ENCODE measurements at regions not wholly inside any gene's neighbourhood (a gene's known extent, or its start where the extent isn't known, plus 50 kb on each side); places are given as distances from the start of the nearest gene placed in this dataset.

DNA sequence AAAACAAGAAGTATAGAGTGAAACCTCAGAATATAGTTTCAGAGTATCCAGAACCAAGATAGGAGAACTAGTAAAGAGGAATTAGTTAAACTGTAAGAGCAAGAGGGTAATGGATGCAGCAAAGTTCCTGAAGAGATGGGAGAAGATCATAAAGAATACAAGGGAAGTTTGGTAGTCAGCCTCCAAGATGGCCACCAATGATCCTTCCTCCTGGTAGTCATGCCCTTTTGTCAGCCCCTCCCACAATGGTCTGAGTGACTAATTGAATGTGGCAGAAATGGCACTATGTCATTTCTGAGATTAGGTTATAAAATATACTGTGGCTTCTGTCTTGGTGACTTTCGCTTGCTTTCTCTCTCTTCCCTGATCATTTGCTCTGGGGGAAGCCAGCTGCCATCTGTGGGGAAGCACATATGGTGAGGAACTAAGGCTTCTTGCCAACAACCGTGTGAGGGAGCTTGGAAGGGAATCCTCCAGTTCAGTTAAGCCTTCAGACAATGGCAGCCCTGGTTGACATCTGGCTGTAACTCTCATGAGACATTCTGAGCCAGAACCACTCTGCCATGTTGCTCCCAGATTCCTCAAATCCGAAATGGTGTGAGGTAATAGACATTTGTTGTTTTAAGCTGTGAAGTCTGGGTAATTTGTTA is 55.3 kb upstream of the AMN1 start:
- Mint-ChIP-seq H3K36me3 (ENCODE audit: low read depth, unreplicated experiment) (no peaks in the 10 kb centered on the region), H3K9me3 (ENCODE audit: unreplicated experiment) (no peaks in the 10 kb centered on the region), H3K4me1 (ENCODE audit: unreplicated experiment) (no peaks in the 10 kb centered on the region), H3K27me3 (ENCODE audit: unreplicated experiment) (peaks cover 1% of the 10 kb centered on the region), H3K4me3 (ENCODE audit: unreplicated experiment) (no peak overlapping the region), H3K27ac (ENCODE audit: unreplicated experiment) (no peak overlapping the region)
- no peak for DNase-seq (ENCODE audit: low spot score)
- TF ChIP-seq, protein P1, sequence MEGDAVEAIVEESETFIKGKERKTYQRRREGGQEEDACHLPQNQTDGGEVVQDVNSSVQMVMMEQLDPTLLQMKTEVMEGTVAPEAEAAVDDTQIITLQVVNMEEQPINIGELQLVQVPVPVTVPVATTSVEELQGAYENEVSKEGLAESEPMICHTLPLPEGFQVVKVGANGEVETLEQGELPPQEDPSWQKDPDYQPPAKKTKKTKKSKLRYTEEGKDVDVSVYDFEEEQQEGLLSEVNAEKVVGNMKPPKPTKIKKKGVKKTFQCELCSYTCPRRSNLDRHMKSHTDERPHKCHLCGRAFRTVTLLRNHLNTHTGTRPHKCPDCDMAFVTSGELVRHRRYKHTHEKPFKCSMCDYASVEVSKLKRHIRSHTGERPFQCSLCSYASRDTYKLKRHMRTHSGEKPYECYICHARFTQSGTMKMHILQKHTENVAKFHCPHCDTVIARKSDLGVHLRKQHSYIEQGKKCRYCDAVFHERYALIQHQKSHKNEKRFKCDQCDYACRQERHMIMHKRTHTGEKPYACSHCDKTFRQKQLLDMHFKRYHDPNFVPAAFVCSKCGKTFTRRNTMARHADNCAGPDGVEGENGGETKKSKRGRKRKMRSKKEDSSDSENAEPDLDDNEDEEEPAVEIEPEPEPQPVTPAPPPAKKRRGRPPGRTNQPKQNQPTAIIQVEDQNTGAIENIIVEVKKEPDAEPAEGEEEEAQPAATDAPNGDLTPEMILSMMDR (IDR thresholded peaks at IDR 0.05; ENCODE audit: unreplicated experiment): no peak

DNA sequence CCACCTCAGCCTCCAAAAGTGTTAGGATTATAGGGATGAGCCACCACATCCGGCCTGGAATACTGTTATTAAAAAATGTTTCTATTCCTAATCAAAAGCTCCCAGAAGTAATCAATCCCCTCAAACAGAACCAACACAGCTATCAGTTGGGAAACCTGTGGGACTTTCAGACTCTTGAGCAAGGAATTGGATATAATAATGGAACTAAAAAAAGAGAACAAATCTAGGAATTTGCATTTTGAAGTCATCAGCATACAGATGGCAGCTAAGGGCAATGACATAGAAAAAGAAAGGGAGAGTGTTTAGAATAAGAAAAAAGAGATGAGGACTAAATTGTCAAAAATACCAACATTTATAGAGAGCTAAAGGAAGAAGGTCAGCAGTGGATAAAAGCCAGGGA is 54.7 kb upstream of the AMN1 start:
- TF ChIP-seq, protein P1 (IDR thresholded peaks at IDR 0.05; ENCODE audit: unreplicated experiment): no peak
- no peak for DNase-seq (ENCODE audit: low spot score)
- Mint-ChIP-seq H3K27me3 (ENCODE audit: unreplicated experiment) (peaks cover 2% of the 10 kb centered on the region), H3K36me3 (ENCODE audit: low read depth, unreplicated experiment) (no peaks in the 10 kb centered on the region), H3K4me3 (ENCODE audit: unreplicated experiment) (no peak overlapping the region), H3K9me3 (ENCODE audit: unreplicated experiment) (no peaks in the 10 kb centered on the region), H3K4me1 (ENCODE audit: unreplicated experiment) (no peaks in the 10 kb centered on the region), H3K27ac (ENCODE audit: unreplicated experiment) (no peak overlapping the region)

DNA sequence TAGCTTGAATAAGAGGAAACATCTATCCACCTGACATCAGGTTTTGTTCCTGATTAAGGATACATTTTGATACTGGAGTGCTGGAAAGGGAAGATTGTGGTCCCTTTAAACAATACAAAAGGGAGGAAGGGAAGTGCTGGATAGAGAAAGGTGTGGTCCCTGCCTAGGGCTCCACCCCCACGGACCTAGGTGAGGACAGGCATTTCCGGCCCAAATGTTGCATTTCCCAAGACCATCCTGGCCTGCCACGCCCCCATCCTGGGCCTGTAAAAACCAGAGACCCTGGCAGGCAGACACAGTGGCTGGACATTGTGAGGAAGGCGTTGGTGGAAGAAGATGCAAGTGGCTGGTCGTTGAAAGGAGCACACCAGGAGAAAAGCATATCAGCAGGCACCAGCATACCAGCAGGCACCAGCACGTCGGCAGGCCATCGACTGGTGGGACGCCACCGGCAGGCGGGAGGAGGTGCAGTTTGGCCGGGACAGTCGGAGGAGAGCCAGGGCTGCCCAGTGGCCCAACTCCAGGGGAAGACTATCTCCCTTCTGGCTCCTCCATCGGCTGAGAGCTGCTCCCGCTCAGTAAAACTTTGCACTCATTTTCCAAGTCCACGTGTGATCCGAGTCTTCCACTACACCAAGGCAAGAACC is 53.2 kb upstream of the AMN1 start:
- TF ChIP-seq, protein P1 (IDR thresholded peaks at IDR 0.05; ENCODE audit: unreplicated experiment): no peak
- Mint-ChIP-seq H3K36me3 (ENCODE audit: low read depth, unreplicated experiment) (no peaks in the 10 kb centered on the region), H3K27me3 (ENCODE audit: unreplicated experiment) (peaks cover 2% of the 10 kb centered on the region), H3K27ac (ENCODE audit: unreplicated experiment) (no peak overlapping the region), H3K4me1 (ENCODE audit: unreplicated experiment) (no peaks in the 10 kb centered on the region), H3K9me3 (ENCODE audit: unreplicated experiment) (no peaks in the 10 kb centered on the region), H3K4me3 (ENCODE audit: unreplicated experiment) (no peak overlapping the region)
- no peak for DNase-seq (ENCODE audit: low spot score)

DNA sequence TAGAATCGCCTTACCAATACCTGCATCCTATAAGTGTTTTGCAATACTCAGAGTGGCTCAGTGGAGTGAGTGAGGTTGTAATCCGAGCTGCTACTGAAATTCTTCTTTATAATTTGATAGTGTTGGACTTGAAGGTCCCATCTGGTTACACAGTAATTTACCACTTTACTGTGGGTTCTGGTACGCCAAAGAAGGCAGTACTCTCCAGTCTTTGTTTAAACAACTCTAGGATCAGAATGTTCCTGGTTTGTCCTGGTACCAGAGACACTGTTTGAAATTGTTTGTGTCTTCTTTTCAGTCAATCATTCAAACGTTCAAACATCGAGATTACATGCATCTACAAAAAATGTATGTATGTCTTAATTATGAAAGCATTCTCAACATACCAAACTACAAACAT is 51.3 kb upstream of the AMN1 start:
- H3K27me3 Mint-ChIP-seq (ENCODE audit: unreplicated experiment): peaks cover 2% of the 10 kb centered on the region
- no peaks in the 10 kb centered on the region for H3K9me3 Mint-ChIP-seq (ENCODE audit: unreplicated experiment)
- no peak overlapping the region for H3K4me3 Mint-ChIP-seq (ENCODE audit: unreplicated experiment)
- TF ChIP-seq, protein P1 (IDR thresholded peaks at IDR 0.05; ENCODE audit: unreplicated experiment): no peak
- no peaks in the 10 kb centered on the region for H3K4me1 Mint-ChIP-seq (ENCODE audit: unreplicated experiment)
- DNase-seq (ENCODE audit: low spot score): no peak
- H3K27ac Mint-ChIP-seq (ENCODE audit: unreplicated experiment): no peak overlapping the region
- H3K36me3 Mint-ChIP-seq (ENCODE audit: low read depth, unreplicated experiment): no peaks in the 10 kb centered on the region

DNA sequence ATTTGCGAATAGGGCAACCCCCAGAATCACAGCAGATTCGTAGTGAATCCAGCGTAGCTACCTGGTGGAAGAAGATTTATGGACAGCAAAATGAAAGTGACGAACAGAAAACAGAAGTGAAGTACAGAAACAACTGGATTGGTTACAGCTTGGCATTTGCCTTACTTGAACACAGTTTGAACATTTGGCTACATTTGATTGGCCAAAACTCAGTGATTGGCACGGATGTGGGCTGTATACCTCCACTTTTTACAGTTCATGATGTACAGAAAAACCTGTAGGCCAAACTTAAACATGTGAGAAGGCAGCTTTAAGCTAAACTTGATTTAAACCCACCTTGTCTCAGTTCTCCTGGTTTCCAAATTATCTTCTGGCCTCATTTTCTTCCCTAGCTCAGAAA is 49.9 kb upstream of the AMN1 start:
- no peak overlapping the region for H3K27ac Mint-ChIP-seq (ENCODE audit: unreplicated experiment)
- no peak overlapping the region for H3K4me3 Mint-ChIP-seq (ENCODE audit: unreplicated experiment)
- TF ChIP-seq, protein P1 (IDR thresholded peaks at IDR 0.05; ENCODE audit: unreplicated experiment): no peak
- H3K36me3 Mint-ChIP-seq (ENCODE audit: low read depth, unreplicated experiment): no peaks in the 10 kb centered on the region
- peaks cover 4% of the 10 kb centered on the region for H3K4me1 Mint-ChIP-seq (ENCODE audit: unreplicated experiment)
- no peak for DNase-seq (ENCODE audit: low spot score)
- peaks cover 2% of the 10 kb centered on the region for H3K27me3 Mint-ChIP-seq (ENCODE audit: unreplicated experiment)
- no peaks in the 10 kb centered on the region for H3K9me3 Mint-ChIP-seq (ENCODE audit: unreplicated experiment)

All from endothelial cell (in vitro differentiated cells).